ENCODE measurements at regions not wholly inside any gene's neighbourhood (a gene's known extent, or its start where the extent isn't known, plus 50 kb on each side); places are given as distances from the start of the nearest gene placed in this dataset.
A peak's percentile ranks its signal among the peaks of the same experiment; 100 is the strongest.

DNA sequence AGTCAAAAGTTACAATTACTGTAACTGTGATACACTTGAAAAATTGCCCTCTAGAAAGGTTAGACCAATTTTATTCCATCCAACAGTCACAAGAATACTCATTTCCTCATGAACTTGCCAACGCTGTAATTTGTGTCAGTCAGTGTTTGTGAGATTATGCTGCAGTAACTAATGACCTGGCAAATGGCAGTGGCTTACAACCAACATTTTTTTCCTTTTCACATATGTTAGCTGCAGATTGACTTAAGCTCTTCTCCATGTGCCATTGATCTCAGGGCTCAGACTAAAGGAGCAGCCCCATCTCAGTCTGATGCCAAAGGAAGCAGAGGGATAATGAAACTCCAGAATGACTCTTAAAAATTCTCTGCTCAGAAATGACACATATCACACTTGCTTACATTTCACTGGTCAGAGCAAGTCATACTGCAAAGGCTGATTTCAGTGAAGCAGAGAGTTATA lies 92.3 kb upstream of the ELOVL5 start (continued):
- TF ChIP-seq RAD21 (IDR thresholded peaks at IDR 0.05; ENCODE audit: insufficient read depth, low read depth, low read length) (no peak), IKZF2 (IDR thresholded peaks at IDR 0.05) (peak; percentile 45 to 77), PML (IDR thresholded peaks at IDR 0.05; ENCODE audit: low read length) (no peak), YY1 (IDR thresholded peaks at IDR 0.05; ENCODE audit: low read depth, low read length) (no peak)

GRCh38 chr6:53440336-53440945 lies 91.7 kb upstream of the ELOVL5 start:
- H3K4me2 ChIP-seq (ENCODE audit: control insufficient read depth, insufficient read depth): no peak overlapping the region
- ATAC-seq (peak; percentile 40), FAIRE-seq (no peak), DNase-seq (ENCODE audit: low read depth, low spot score) (no peak)
- SMC1A ChIA-PET (ENCODE audit: uncharacterized antibody, unreplicated experiment): interaction anchor here (0.9 to 13.0 kb wide), 20 partner anchors 8 to 272 kb away, joined by 3 to 229 read pairs (median 4); no protein-coding TSS in a partner anchor
- H3K79me2 ChIP-seq (ENCODE audit: control insufficient read depth, insufficient read depth, low read length): no peaks in the 10 kb centered on the region
- H3K4me1 ChIP-seq (ENCODE audit: control insufficient read depth, insufficient read depth, low read length): peaks cover 4% of the 10 kb centered on the region; the same call in 1 of the 2 replicates
- no peak overlapping the region for H3K9ac ChIP-seq (ENCODE audit: control insufficient read depth, insufficient read depth, low read length)
- peaks cover 0 to 5% of the 10 kb centered on the region in 2 experiments; a peak in 1 of 4 replicates for H3K27me3 ChIP-seq (replicated peaks in 1 of 2; ENCODE audit: control insufficient read depth in 2 of 2, insufficient read depth in 2 of 2, low read length in 1 of 2)
- H2AFZ ChIP-seq (ENCODE audit: control insufficient read depth, low read depth, low read length): no peak overlapping the region
- TF ChIP-seq, protein P1, sequence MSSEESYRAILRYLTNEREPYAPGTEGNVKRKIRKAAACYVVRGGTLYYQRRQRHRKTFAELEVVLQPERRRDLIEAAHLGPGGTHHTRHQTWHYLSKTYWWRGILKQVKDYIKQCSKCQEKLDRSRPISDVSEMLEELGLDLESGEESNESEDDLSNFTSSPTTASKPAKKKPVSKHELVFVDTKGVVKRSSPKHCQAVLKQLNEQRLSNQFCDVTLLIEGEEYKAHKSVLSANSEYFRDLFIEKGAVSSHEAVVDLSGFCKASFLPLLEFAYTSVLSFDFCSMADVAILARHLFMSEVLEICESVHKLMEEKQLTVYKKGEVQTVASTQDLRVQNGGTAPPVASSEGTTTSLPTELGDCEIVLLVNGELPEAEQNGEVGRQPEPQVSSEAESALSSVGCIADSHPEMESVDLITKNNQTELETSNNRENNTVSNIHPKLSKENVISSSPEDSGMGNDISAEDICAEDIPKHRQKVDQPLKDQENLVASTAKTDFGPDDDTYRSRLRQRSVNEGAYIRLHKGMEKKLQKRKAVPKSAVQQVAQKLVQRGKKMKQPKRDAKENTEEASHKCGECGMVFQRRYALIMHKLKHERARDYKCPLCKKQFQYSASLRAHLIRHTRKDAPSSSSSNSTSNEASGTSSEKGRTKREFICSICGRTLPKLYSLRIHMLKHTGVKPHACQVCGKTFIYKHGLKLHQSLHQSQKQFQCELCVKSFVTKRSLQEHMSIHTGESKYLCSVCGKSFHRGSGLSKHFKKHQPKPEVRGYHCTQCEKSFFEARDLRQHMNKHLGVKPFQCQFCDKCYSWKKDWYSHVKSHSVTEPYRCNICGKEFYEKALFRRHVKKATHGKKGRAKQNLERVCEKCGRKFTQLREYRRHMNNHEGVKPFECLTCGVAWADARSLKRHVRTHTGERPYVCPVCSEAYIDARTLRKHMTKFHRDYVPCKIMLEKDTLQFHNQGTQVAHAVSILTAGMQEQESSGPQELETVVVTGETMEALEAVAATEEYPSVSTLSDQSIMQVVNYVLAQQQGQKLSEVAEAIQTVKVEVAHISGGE (CRISPR knock-in tag; IDR thresholded peaks at IDR 0.05): no peak
- TF ChIP-seq EED (IDR thresholded peaks at IDR 0.05; ENCODE audit: low read depth): peak; percentile 58
- no peak for TF ChIP-seq SUPT20H (IDR thresholded peaks at IDR 0.05; ENCODE audit: borderline replicate concordance, control insufficient read depth, low read depth, low read length)
- no peaks in the 10 kb centered on the region for H4K20me1 ChIP-seq (ENCODE audit: control insufficient read depth, insufficient read depth)
- intact Hi-C loops (cut with micrococcal nuclease; ENCODE audit: unreplicated experiment): loop anchor here (2.0 kb wide), 1 partner anchor 40 kb away; no protein-coding TSS in a partner anchor
- RAD21 ChIA-PET (ENCODE audit: unreplicated experiment): interaction anchor here (0.6 to 9.5 kb wide), 15 partner anchors 14 to 272 kb away, joined by 3 to 125 read pairs (median 4); no protein-coding TSS in a partner anchor
- 0% methylated on average over 3 of the region's 3 CpGs for WGBS (ENCODE audit: insufficient coverage, insufficient replicate concordance, low lambda C conversion rate, missing lambda C conversion rate)
- POLR2A ChIA-PET: interaction anchor here (0.6 to 3.1 kb wide), 6 partner anchors 12 to 41 kb away, joined by 3 to 23 read pairs (median 8); no protein-coding TSS in a partner anchor
- no peak overlapping the region for H3K4me3 ChIP-seq
- H3K27ac ChIP-seq (ENCODE audit: control insufficient read depth, insufficient read depth): no peak overlapping the region
- CTCF ChIA-PET: interaction anchor here (0.8 to 13.1 kb wide), 15 partner anchors 13 to 268 kb away, joined by 3 to 225 read pairs (median 23); no protein-coding TSS in a partner anchor
- no TSS peak for BruUV-seq (replicated peaks)
- no peaks in the 10 kb centered on the region for H3K9me3 ChIP-seq (replicated peaks; ENCODE audit: control insufficient read depth, insufficient read depth, low read length)
- in situ Hi-C loops (cut with MboI): no loop called here
- H3K36me3 ChIP-seq (ENCODE audit: control insufficient read depth in 2 of 2, insufficient read depth in 2 of 2, low read length in 1 of 2): no peaks in the 10 kb centered on the region

All from GM12878 (cell line).